GM04504 (cell line): ENCODE measurements at regions not wholly inside any gene's neighbourhood (a gene's known extent, or its start where the extent isn't known, plus 50 kb on each side); places are given as distances from the start of the nearest gene placed in this dataset.

ENCODE experiments used
- DNase-seq: peaks from one replicate; pipeline ENCODE4 v3.0.0-alpha.2; 2012; ENCODE audit warnings: low read depth

DNA sequence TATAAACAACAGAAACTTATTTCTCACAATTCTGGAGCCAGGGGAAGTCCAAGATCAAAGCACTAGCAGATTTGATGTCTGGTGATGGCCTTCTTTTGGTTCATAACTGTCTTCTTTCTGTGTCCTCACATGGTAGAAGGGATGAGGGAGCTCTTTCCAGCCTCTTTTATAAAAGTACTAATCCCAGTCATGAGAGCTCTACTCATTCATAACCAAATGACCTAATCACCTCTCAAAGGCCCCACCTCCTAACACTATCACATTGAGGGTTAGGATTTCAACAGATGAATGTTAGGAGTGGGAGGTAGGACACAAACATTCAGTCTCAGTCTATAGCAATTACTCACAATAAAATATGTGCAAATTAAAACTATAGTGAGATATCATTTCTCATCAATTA lies 50.1 kb upstream of the UBE2E2 start:
- no peak for DNase-seq
